Heart left ventricle (tissue), 13 donors: ENCODE measurements at regions not wholly inside any gene's neighbourhood (a gene's known extent, or its start where the extent isn't known, plus 50 kb on each side); places are given as distances from the start of the nearest gene placed in this dataset.

Source experiments
- POLR2A ChIP-seq, 2 donors: fragments of 450-650 bp; IDR thresholded peaks; one replicate each; pipeline ENCODE4 v1.6.1; 2017; ENCODE audit warnings: antibody characterized with exemption in 2 of 2, mild to moderate bottlenecking in 2 of 2, moderate library complexity in 2 of 2
- TF ChIP-seq, protein P1 (sequence below), 12 donors: fragments of 200-600 bp; sonication (generic) in 4 of 12; IDR thresholded peaks; one replicate each; pipeline versions ENCODE4 v1.5.0 to v1.8.0; 2018 to 2022; ENCODE audit warnings: antibody characterized with exemption in 12 of 12, mild to moderate bottlenecking in 5 of 12
- donor health status: ischemic (EF 13 %, LVEDD 7.1; RV severe dilation, severe dysfunction).
- donor health status: DM: no; HTN: yes; CAD: no.
- donor health status: DM: no; HTN: no; CAD: no.
- donor health status: ischemic (EF 25% LVEDD 6.9; RV normal size, moderate dysfunction).
- donor health status: ischemic (EF 25% LVEDD 5.7; RV mildly dilated, moderate dysfunction).
- donor health status: ischemic (EF 35%, LVEDD 5.7; RV mildly dilated, moderate dysfunction).
- donor health status: nonischemic (EF 11% LVEDD 7.7; RV severe dilation, severe dysfunction).
- donor health status: DM: yes; HTN: yes; CAD: no.
- donor health status: PGD.
- donor health status: ischemic (EF 29% LVEDD 5.4; RV normal size, mild dysfunction).
- donor health status: nonischemic (EF 23%, LVEDD 6.1; RV moderate dilation, normal function).

DNA sequence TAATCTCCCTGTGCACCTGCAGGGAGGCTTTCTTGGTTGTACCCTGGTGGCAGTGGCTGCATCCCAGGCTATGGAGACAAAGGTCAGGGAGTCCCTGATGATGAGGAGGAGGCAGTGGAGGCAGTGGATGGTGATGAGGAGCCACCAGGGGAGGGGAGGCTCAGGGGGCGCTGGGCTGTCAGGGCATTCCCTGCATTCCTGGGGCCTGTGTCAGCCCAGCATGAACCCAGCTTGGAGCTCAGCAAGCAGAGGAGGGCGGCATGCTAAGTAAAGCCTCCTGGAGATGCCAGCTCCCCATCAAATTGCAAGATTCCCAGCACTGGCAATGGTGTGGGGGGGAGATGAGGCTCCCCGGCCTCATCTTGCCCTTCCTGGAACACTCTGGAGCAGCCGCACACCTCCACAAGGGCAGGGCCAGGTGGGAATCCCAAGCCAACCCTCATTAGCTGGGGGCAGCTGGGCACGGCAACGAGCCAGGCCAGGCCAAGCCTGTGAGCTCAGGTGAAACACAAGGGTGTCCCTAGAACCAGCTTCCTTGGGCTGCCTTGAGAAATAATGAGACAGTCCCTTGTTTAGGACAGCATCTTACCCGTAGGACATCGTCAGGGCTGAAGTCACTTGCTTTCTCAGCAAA lies 469.5 kb downstream of the MATN1 start:
- TF ChIP-seq, protein P1, sequence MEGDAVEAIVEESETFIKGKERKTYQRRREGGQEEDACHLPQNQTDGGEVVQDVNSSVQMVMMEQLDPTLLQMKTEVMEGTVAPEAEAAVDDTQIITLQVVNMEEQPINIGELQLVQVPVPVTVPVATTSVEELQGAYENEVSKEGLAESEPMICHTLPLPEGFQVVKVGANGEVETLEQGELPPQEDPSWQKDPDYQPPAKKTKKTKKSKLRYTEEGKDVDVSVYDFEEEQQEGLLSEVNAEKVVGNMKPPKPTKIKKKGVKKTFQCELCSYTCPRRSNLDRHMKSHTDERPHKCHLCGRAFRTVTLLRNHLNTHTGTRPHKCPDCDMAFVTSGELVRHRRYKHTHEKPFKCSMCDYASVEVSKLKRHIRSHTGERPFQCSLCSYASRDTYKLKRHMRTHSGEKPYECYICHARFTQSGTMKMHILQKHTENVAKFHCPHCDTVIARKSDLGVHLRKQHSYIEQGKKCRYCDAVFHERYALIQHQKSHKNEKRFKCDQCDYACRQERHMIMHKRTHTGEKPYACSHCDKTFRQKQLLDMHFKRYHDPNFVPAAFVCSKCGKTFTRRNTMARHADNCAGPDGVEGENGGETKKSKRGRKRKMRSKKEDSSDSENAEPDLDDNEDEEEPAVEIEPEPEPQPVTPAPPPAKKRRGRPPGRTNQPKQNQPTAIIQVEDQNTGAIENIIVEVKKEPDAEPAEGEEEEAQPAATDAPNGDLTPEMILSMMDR (IDR thresholded peaks at IDR 0.05): no peak
- no peak for TF ChIP-seq POLR2A (IDR thresholded peaks at IDR 0.05)
